ENCODE measurements at regions not wholly inside any gene's neighbourhood (a gene's known extent, or its start where the extent isn't known, plus 50 kb on each side); places are given as distances from the start of the nearest gene placed in this dataset.

GRCh38 chr6:14194976-14195375 is 77.4 kb downstream of the CD83 start:
- TF ChIP-seq EZH2 (IDR thresholded peaks at IDR 0.05; ENCODE audit: insufficient read depth, poor library complexity, severe bottlenecking) (no peak), EZH2phosphoT487 (IDR thresholded peaks at IDR 0.05; ENCODE audit: insufficient read depth, low read depth) (no peak)

All from GM23248 (cell line).